ENCODE measurements at regions not wholly inside any gene's neighbourhood (a gene's known extent, or its start where the extent isn't known, plus 50 kb on each side); places are given as distances from the start of the nearest gene placed in this dataset.

DNA sequence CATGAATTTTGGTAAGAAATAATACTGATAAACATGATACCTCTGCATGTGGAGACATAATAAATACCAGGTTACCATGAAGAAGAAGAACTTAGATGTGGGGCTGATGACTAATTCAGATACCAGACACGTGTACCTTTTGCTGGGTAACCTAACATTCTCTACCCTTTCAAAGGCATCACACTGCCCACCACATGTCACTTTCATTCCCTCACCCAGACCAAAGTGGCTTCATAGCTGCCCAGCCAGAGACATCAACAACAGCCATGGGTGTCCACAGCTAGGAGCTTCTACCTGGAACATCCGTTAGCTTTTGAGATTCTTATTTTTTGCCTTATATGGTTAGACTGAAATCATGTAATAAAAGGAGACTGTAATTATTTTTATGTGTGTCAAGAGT is 396.8 kb downstream of the MED10 start:
- DNase-seq: no peak

DNA sequence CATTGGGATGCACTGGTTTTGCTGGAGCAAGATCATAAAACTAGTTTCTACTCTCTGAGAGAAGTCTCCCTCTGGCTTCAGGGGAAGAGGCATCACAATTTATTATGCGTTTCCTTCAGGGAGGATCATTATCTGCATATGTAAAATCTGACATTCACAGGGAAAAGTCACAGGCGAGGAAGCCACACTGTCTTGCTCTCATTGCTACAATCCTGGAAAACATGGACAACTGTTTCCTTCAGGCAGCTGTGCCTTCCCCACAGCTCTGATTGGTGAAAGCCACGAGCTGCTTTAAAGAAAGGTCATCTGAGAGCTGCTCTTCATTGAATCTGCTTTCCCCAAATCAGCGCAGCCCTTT is 397.8 kb downstream of the MED10 start:
- no peak for DNase-seq

DNA sequence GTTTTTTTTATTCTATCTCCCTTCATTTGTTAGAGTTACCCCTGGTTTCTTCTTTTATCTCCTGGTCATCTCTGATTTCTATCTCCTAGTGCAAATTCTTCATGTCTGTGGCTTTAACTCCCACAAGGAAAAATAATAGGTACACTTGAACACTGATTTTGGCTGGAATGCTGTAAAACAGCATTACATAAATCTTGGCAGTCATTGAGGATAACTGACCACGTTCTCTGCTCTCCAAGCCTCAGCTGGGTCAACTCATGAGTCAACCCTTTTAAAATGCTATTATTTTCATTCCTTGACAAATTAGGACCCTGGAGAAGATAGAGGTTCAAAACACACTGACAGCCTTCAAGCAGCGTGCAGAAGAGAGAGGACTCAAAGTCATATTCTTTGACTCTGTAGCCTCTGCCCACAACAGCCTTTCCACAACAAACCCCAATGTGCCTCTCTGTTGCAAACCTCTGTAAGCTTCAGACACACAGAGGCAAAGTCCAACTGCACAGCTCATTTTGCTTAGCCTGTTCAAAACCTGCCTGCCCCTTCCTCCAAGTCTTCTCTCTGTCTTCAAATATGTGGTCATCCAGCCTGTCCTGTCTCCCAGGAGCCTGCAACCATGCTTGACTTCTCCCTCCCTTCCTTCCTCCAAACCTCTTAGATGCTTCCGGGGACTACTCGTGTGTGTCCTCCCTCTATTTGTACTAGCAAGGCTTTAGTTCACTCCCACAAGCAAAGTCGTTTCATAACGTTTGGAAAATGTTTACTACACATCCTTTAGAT is 398.4 kb downstream of the MED10 start:
- DNase-seq: no peak

DNA sequence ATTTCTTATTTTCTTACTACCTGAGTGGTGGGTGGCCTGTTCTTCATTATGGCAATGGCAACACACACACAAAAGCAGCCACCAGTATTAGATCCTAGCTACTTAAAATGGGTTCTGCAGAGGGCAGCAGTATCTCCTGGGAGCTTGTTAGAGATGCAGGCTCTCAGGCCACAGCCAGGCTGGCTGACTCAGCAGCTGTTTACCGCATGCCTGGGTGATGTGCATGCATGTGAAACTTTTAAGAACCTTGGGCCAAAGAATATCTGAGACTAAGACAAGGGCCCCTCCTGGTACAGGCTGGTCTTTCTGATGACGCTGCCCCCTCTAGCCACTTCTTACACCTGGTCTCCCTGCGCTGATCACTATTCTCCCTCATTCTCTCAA is 399.0 kb downstream of the MED10 start:
- no peak for DNase-seq

DNA sequence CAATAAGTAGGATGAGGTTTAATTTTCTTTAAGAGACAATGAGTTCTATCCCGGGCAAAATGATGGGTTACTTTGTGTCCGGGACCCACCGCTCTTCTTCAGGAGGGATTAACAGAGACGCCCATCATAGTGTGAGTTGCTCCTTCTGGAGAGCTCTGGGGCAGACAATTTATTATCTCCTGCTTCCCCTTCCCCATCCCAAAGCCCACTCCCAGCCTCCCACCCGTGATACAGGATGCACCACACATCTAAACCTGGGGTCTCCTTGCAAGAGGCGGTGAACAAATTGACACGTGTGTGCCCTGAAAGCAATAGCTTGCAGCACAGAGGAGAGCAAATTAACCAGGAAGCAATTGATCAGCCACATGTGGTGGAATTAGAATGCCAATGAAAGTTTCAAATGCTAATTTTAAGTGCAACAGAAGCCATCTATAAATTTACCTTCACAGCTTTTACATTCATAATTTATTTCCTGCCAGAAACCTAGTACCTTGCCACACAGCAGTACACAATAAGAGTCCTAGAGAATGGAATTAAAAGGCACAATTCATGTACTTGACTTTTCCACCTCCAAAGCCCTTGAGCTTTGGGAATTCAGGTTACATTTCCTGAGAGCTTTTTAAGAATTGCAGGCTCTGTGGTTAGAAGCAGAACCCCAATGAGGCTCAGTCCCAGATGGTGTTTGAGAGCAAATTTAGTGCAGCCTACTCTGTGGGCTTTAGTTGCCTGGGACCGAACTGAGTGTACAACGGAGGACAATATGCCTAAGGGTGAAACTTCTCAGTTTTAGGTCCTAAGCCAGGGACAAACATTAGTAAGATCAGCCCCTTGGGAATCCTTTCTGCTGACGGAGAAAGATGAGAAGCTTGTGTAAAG is 399.6 kb downstream of the MED10 start:
- no peak for DNase-seq

DNA sequence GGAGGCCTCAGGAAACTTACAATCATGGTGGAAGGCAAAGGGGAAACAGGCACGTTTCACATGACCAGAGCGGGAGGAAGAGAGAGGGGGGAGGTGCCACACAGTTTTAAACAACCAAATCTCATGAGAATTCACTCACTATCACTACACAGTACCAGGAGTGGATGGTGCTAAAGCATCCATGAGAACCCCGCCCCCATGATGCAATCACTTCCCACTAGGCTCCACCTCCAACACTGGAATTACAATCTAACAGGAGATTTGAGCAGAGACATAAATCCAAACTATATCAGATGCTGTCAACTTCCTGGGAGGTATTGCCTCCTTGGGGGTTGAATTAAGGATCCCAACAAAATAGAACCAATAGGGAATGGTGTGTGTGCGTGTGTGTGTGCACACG is 407.1 kb downstream of the MED10 start:
- no peak for DNase-seq

DNA sequence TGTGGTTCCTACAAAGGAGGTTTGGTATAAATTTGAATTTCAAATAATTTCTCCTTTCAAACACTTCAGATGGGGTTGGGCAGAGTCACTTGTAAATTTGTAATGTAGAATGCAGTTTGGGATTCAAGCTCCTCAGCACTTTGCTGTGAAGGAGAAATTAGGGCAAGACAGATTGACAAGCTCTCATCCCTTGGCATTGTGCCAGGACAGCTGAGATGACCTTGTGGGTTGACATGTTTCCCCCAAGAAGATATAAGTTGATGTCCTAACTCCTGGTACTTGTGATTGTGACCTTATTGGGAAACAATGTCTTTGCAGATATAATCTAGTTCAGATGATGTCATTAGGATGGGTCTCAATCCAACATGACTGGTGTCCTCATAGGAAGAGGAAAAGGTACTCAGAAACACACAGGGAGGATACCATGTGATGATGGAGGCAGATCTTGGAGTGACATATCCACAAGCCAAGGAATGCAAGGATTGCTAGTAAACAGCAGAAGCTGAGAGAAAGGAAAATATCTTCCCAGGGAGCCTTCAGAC is 408.3 kb downstream of the MED10 start:
- DNase-seq: no peak

DNA sequence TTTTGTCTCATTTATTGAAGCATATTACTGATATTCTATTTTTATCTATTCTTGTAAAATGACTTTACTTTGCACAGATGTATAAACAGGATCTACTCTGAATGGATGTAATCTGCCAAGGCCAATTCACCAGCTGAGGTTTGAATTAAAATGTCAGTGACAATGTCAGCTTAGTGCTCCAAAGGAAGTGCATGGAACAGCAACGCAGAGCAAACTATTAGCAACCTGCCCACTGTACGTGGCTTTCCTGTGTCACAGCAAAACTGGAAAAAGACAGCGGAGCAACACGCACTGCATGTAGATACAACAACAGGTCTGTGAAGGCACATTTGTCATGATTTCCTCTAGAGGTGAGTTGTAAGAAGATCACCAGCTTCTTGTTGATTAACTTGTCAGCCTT is 409.4 kb downstream of the MED10 start:
- DNase-seq: no peak

DNA sequence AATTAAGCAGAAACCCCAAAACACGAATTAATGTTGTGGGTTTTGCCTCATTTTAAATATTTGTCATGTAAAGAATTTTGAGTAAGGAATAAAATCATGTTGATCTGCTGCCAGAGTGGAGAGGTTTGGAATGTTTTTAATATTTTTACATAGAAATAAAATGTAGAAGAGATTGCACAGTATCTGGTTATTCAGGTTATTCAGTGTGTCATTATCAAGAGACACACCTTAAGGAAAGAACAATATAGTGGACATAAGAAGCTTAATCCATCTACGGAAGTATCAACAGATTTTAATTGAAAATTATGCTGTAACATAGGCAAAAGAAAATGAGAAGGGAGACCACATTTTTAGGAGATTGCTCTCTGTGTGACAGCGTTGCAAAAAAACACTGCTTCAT is 410.4 kb downstream of the MED10 start:
- DNase-seq: no peak

DNA sequence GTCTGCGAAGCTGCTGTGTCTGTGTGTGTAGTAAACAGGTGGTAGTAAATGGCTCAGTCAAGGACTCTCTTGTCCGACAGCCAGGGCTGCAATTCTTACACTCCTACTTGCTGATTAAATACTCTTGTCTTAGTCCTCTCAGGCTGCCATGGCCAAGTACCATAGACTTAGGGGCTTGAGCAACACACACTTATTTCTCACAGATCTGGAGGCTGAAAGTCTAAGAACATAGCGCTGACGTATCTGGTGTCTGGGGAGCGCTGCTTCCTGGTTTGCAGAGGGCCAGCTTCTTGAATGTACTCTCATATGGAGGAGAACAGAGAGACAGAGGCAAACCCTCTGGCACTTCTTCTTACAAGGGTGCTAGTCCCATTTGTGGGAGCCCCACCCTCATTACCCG is 411.0 kb downstream of the MED10 start:
- DNase-seq: no peak

DNA sequence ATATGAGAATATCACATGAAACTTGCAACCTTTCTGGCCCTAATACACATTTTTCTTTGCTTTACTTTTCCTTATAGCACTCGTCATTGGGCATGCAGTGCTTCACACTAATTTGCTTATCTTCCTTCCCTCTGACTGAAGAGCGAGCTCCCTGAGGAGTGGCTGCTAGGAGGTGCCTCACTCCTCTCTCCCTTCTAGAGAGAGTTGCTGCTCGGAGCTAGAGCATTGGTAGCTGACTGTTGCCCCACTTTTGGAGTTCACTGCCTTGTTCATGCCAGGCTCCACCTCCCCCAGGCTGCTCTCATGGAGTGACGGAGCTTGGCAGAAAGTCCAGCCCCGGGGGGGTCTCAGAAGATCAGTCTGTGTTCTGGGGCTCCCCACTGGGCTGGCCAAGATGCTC is 413.2 kb downstream of the MED10 start:
- no peak for DNase-seq

DNA sequence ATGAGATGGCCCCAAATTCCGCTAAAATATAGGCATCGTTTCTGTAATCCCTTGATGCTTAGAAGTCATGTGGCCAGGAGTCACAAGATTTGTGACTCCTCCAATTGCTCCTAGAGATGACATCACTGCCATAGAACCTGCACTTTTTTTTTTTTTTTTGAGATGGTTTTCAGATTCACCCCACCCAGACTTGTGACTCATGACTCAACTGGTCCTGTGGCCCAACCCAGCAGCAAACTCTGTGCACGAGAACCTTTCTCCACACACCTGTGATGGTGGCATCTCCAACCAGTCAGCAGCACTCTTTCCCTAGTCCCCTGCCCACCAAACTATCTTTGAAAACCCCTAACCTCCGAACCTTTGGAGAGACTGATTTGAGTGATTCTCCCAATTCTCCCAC is 414.0 kb downstream of the MED10 start:
- no peak for DNase-seq

DNA sequence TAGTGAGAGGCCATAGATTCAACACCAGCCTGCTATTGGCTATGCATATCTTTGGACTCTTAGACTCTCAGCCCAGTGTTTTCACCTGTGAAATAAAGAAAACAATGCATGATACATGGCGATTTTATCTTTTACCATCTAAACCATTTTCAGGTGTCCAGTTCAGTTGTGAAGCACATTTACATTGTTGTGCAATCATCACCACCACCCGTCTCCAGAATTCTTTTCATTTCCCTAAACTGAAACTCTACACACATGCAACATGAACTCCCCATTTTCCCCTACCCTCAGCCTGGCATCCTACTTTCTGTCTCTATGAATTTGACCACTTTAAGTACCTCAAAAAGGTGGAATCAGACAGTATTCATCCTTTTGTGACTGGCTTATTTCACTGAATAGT is 420.6 kb downstream of the MED10 start:
- DNase-seq: no peak

DNA sequence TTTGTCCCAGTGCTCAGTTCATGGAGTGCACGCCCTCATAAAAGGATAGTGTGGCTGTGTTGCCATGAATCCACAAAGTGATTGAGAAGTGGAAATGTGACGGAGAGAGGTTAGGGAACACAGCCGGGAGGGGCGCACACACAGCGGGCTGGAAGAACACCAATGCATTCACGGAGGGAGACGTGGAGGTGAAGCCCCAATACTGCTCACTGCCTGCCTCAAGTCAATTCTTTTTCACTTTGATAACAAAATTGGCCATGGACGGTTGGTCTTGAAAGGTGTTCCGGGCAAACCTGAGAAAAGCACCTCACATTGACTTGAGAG is 424.1 kb downstream of the MED10 start:
- DNase-seq: no peak

DNA sequence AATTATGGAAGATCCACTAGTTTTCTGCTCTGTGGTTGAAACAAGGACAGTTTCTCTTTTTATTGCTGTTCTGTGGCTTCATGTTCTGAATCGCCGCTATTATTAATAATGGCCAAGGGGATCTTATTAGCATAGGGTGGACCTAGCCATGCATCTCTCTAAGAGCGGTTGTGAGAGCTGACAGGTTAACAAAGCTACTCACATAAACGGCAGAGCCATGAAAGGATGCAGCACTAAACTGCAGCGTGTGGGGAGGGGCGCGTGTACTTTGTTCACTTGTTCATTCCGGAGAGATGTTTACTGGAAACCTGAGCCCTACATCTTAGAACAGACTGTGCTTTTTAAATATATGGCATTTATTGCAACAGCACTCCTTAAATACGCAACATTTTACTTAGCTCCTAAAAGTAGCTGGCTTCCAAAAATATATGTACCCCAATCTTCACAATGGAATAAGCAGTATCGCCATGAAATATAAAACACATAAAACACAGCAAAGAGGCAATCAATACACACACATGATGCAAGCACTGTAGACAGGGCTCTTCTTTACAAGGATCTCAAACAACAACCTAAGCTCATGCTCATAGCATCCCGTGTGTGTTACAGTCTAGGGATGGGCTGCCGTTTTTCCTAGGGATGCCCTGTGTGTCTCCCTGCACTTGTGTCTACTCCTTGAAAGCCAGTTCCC is 424.6 kb downstream of the MED10 start:
- no peak for DNase-seq

DNA sequence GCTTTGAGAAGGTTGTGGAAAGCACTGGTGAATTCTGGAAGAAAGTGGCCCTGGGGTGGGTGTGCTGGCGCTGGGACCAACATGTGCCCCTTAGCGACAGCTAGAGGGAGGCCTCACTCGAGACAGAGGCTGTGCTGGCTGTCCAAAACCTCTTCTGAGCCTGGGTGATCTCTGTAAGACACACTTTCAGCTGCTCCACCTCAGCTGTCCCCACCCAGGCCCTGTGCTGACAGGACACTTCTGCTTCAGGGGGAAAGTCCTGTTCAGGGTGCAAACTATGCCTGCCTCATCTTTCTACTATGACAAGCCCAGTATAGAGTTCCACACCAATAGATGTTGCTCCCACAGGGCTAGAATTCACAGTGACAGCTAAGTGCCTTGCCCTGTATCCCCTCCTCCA is 426.4 kb downstream of the MED10 start:
- no peak for DNase-seq

DNA sequence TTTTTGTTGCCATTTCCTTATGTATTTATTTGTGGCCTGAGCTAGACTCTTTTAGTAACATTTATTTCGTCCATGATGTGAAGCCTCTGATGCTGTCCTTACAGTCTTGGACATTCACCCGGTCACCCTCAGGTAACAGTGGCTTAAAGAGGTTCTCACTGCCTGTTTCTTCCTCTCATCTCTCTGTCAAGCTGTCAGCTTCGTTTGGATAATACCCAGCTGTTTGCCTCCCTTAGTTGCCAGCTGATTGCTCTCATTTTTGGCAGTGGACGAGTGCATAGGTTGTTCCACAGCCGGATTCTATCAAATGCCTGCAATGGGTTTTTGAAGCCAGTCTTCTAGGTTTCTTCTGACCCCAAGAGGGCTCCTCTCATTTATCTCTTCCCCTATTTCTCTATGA is 427.7 kb downstream of the MED10 start:
- DNase-seq: no peak

DNA sequence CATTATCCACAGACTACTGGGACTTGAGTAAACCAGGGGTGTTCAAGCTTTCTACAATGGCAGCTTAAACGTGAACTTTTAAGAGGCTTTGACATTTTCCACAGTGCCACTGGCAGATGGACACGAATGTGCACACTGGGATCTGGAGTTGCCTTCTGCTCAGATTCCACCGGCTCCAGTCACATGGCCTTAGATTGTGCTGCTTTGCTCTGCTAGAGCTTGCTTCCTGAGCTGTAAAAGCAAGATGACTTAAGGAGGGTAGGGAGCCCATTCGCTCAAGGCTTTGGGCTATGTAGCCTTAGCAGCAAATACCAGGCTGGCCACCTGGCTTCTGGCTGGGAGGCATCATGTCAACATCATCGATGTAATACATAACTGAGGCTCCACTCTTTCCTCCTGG is 436.9 kb downstream of the MED10 start:
- no peak for DNase-seq

DNA sequence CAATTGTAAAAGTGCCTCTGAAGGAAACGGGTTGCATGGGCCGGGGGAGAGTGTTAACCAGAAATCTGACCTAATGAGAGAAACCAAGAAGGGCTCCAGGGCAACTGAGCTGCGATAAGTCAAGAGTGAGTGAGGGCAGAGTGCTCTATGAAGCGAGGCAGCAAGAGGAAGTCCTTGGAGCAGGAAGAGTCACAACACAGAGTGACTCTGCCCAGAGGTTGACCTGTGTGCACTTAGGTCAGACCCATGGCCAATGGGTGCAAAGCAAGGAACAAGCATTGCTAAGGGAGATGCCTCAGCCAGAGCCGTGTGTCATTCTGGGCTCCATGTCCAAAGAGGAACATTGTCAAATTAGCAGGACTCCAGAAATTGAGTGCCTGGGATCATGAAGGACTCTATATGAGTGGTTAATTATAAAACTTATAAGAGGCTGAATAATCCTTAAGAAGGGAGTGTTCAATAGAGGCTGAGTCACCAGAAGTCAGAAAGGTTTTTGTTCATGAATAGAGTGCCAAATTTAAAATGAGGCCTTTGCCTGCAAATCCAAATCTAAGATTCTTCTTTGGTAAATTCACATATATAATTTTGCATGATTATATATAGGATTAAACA is 438.5 kb downstream of the MED10 start:
- no peak for DNase-seq

DNA sequence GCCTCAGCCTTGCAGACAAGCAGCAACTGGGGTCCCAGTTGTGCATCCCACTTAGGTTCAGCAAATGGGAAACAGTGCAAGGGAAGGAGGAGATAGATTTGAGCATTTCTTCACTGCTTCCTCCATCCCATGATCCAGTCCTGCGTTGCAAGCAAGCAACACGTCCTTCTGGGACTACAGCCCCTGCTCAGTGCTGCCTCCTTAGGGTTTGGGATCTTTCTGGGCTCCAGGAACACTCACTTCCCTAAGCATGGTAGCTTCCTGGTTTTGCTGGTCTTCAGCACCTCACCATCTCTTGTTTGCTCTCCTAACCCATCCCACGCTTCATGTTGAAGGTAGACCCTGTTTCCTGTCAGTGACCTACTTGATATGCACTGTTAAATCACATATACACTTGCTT is 444.7 kb downstream of the MED10 start:
- no peak for DNase-seq

DNA sequence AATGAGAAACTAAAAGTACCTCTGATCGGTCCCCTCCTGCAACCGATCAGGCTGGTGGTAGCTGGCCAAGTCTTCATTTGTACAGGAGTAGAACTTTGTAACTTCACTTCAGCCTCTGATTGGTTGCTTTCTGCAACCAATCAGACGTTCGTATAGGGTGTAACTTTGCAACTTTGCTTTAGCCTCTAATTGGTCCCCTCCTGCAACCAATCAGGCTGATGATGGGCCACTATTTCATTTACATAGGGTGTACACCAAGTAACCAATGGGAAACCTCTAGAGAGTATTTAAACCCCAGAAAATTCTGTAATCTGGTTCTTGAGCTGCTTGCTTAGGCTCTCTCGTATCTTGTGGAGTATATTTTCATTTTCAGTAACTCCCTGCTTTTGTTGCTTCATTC is 445.5 kb downstream of the MED10 start:
- DNase-seq: no peak

DNA sequence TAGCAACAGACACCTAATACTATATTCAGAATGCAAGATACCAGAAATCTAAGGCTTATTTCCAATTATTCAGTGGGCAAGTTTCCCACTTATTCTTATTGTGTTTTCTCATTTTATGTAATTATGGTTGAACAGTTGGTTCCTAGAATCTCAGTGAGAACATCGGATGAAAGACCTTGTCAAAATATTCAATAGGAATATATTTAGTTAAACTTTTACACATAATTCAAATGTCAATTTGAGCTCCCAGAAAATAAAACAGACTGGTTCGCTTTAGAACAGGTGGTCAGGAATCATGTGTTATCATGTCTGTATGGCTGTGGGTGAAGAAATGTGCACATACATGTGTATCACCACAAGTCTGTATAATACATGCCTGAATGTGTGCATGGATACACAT is 447.8 kb downstream of the MED10 start:
- DNase-seq: no peak

DNA sequence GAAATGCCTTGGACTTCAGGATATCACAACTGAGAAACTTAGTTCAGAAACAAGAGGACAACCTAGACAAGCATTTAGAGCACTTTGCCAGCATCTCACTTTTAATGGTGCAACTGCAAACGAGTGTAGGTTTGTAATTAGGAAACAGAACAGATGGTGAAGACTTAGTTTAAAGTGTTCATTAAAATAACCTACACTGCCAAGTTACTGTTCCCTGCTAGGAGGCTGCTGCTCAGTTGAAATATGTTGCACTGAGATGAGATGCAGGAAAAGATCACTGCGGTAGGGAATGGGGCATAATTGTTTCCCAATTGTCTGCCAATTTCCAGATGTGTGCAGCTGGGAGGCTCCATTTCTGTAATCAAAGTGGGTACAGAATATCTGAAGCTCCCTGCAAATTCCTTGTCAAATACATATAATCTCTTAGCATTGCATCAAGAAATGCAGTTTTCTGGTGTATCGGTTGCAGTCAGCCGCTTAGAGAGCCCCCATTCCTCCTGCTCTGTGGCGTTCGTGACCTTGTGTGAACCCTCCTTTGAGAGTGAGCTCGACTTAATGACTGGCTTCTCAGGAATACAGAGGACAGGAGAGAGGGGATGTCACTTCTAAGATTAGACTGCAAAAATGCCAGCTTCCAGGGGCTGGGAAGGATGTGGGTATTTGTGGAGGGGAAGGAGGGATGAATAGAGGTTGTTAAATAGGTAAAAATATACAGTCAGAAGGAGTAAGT is 448.9 kb downstream of the MED10 start:
- DNase-seq: no peak

Measured in right forelimb (tissue), 1 donor.